HG03558 (cell line): ENCODE measurements at regions not wholly inside any gene's neighbourhood (a gene's known extent, or its start where the extent isn't known, plus 50 kb on each side); places are given as distances from the start of the nearest gene placed in this dataset.
"Not testable (repeated sequence)": the region's sequence is repeated elsewhere in the genome, so short reads cannot be mapped to it uniquely, and the experiment has no call there.

Source experiments
- ATAC-seq: cut with Tn5 transposase; IDR thresholded peaks from one replicate; pipeline ENCODE4 v1.9.1; 2021; ENCODE audit warnings: moderate number of reproducible peaks; ENCODE audit not compliant: unreplicated experiment; ENCODE audit errors: extremely low read depth

DNA sequence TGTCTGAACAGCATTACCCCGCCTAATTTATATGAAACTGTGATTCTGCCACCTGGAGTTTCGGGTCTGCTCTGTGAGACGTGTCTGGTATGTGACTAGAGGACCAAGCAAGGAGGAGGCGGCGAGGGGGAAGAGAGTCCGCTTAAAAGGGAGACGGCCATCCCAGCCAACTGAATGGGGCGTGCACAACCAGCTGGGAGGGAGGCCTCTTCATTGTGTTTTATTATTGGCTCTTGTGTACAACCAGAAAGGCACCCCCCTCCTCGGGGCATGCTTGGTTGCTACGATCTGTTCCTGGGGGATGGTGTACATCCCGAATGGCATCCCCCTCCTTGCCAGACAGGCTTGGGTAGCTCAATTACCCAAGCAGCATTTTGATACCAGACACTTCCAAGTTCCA is 384.5 kb upstream of the SALL1 start:
- ATAC-seq = no peak

DNA sequence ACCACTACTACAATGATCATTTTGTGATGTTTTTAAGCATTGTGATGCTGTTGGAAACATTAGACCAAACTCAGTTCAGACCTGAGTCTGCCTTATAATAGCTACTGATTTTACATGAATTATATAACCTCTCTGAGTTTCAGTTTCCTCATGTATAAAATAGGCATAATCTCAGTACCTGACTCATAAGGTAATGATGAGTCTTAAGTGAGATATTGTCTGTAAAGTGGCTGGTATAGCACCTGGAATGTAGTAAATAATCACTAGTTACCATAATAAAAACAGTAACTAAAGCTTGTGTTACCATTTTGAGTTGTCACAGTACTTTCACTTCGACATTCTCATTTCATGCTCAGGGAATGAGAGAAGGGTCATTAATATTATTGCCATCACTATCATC is 381.5 kb upstream of the SALL1 start:
- no peak for ATAC-seq

DNA sequence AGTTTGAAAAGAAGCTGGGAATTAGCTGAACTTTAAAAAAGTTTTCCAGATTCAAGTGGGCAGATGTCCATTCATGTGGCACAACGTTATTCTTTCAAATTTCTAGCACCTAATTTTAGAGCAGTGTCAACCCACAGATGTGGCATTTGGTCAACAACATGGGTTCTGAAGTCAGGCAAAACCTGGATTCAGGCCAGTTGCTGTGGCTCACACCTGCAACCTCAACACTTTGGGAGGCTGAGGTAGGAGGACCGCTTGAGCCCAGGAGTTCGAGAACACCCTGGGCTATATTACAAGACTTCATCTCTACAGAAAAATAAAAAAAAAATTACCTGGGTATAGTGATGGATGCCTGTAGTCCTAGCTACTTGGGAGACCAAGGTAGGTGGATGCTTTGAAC is 380.2 kb upstream of the SALL1 start:
- no peak for ATAC-seq

DNA sequence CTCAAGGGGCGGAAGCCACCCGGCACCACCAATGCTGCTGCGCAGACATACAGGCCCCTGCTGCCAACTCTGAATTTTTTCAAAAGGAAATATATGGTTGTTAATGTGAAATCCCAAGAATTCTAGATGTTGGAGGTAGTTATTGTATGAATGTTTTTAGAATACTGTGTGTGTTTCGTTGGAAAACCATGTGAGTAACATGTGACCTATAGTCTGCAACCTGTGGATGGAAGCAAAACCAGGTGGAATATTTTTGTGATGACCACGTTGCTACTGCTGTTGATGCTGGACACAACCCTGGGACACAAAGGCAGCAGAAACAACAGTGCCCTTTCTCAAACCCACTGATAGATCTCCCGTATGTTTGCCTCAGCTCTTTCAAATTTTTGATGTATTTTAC is 376.3 kb upstream of the SALL1 start:
- ATAC-seq = no peak

DNA sequence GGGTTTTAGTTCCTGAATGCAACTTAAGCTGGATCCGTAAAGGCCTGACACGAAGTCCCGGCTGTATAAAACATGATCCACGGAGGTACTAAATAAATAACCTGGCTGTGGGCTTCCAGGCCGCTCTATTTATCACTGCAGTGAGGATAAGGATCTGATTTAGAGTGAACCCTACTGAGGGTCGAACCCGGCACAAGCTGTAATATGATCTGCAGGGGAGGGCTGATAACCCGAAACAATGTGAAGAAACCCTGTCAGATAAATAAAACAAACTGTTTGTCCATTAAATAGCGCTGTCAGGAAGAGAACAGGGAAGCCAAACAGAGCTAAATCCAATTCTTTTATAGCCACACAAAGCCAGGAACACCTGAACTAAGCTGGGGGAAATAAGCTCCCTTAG is 375.6 kb upstream of the SALL1 start:
- no peak for ATAC-seq

DNA sequence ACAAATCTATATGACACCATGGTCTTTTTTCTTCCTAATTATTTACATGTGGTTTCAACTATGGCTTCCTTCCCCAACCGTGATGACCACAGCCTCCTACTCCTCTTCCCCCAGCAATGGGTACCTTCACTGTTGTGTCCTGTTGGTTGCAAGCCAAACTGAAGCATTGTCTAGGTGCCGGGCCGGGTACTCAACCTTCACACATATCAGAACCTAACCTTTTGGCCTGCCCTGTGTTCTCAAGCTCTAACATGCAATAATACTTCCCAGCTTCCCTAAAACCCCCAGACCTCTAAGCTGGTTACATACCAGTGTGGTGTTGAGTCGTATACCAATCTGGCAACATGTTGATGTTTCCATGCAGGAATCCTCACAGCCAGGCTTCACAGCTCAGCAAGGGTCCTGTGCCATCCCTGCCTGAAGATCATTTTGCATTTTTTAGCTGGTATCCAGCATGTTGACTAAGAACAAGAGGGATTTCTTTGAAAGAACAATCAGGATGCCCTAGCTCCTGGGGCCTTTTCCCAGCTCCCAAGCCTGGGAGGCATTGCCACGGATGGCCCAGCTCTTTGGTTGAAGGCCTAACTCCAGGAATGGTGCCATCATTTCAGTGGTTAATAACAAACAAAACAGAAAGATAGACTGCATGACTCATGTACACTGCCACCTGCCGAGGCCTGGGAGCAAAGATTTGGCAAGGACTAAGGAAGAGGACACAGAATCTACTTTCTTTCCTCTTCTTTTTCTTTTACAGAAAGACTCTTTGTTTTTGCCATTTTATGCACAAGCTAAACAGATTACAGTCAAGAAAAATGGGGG is 373.7 kb upstream of the SALL1 start:
- no peak for ATAC-seq

DNA sequence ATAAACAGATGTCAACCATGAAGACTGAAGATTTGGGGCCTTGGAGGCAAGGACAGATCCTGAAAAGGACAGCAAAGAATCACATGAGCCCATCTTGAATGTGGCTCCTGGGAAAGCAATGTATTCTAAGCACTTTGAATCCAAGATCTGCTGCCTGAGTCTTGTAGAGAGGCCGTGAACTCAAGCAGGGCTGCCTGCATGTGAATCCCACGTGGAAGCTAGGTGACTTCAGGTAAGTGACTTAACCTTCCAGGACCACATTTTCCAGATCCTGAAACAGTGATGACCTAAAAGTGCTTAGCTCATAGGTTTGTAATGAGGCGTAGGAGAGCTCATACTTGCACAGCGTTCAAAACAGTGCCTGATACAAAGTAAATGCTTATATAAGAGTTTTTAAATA is 373.0 kb upstream of the SALL1 start:
- no peak for ATAC-seq

DNA sequence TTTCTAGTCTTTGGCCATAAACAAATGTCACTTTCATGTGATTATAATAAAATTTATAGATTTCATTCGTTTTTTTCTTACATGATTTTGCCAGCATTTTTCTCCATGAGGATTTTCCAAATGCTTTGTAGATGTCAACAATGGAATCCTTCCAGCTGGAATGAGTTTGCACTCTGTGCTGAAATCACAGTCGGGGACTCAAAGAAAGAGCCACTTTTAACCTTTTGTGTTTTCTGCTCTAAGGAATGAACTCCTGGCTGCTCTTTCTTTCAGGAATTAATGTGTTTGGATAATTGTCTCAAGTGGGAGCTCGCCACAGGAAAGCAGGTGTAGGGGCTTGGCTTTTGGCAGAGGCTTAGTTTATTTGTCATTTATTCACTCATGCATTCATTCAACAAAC is 372.3 kb upstream of the SALL1 start:
- ATAC-seq = no peak

DNA sequence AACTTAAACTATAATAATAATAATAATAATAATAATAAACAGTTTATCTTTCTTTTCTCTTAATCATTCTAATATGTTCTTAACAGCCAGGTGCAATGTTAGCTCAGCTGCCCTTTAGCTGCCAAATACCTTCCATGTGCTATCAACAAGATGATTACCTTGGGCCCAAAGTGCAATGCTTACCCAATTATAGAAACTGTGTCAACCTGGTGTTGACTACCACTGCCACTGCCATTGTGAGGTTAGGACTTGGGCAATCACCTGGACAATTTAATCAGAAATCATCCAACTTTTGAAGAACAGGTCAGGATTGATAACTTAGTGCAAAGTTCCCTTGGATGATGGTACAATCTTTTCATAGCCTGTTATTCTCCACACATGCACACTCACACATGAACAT is 371.8 kb upstream of the SALL1 start:
- no peak for ATAC-seq

DNA sequence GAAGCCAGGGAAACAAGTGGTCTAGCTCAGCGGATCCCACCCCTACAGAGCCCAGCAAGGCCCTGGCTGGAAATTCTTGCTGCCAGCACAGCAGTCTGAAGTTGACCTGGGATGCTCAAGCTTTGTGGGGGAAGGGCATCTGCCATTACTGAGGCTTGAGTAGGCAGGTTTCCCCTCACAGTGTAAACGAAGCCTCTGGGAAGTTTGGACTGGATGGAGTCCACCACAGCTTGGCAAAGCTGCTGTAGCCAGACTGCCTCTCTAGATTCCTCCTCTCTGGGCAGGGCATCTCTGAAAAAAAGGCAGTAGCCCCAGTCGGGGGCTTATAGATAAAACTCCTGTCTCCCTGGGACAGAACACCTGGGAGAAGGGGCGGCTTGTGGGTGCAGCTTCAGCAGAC is 365.9 kb upstream of the SALL1 start:
- ATAC-seq = not testable (repeated sequence)

DNA sequence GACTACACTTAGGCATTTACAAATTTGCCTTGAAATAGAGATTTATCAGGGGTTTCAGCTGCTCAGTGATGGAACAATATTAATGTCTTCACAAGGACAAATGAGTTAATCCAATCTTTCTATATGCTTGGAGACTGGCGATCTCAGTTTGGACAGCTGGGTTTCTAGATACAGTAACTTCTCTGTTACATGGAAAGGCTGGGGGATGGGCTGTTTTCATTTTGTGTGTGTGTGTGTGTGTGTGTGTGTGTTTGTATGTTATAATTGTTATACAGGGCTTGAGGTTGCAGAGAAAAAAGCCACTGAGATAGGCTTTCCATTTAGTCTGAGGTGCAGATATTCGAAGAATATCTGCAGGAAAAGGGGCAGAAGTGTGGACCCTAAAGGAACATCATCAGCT is 359.3 kb upstream of the SALL1 start:
- ATAC-seq = no peak

DNA sequence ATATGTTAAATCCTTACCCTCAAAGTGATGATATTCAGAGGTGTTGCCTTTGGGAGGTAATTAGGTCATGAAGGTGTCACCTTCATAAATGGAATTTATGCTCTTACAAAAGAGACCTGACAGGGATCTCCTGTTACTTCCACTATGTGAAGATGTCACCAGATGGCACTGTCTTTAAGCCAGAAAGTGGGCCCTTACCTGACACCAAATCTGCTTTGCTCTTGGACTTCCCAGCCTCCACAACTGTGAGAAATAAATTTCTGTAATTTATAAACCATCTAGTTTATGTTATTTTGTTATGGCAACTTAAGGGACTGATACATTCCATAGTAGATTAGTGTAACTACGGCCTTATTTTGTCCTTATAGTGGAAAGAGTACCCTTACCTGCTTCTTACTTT is 358.3 kb upstream of the SALL1 start:
- ATAC-seq = no peak

DNA sequence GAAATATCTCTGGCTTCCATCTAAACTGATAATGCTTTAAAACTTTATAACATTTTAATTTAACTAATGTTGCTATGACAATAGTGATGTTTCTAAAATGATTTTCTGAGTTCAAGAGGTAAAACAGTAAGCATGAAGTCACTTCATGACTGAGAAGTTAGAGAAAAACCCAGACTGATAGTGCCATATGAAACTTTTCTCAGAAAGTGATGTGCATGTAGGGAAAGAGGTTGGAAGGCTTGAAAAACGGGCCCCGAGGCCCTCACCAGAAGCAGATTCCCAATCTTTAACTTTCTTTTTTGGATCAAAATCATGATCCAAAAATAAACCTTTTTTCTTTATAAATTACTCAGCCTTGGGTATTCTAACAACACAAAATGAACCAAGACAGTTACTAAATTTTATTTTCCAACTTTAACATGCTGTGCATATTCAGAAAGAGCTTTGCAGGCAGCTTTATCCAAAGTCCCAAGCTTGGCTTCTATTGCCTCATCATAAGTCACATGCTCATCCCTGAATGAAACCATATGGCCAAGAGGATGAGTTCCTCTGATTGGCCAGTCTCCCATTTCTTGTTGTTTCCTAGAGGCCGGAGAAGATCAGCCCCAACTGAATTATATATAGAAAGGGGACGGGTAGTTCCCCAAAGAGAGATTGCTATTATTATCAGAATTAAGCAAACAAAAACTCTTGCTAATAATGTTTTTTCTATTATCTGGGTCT is 357.6 kb upstream of the SALL1 start:
- ATAC-seq = no peak

DNA sequence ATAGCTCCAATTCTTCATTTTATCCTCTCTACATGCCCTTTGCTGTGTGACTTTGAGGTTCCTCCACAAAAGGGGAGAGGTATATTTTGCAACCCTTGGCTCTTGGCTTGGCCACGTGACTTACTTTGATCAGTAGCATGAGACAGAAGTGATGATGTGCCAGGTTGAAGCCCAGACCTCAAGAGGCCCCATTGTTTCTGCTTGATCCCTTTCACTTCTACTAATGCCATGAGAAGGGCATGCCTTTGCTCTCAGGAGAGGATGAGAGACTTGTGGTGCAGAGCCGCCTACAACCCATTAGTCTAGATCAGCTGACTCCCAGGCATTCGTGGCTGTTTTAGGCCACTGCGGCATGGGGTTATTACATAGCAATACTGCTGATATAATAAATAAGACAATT is 356.2 kb upstream of the SALL1 start:
- ATAC-seq = no peak

DNA sequence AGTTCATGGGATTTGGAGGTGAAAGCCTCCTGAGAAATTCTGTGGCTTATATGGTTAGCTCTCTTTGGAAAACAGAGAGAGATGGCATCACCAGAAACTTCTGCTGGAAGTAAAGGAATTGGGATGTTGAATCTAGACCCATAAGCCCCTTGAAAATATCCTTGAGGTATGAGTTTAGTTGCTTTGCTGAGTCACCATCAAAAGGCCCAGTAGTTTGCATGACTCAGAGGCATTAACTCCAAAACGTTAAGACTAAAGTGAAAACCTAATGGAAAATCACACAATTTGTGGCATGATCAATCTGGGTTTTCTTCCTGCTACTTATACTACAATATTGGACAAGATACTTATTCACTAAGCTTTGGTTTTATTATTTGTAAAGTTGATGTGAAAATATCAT is 349.2 kb upstream of the SALL1 start:
- ATAC-seq = no peak

DNA sequence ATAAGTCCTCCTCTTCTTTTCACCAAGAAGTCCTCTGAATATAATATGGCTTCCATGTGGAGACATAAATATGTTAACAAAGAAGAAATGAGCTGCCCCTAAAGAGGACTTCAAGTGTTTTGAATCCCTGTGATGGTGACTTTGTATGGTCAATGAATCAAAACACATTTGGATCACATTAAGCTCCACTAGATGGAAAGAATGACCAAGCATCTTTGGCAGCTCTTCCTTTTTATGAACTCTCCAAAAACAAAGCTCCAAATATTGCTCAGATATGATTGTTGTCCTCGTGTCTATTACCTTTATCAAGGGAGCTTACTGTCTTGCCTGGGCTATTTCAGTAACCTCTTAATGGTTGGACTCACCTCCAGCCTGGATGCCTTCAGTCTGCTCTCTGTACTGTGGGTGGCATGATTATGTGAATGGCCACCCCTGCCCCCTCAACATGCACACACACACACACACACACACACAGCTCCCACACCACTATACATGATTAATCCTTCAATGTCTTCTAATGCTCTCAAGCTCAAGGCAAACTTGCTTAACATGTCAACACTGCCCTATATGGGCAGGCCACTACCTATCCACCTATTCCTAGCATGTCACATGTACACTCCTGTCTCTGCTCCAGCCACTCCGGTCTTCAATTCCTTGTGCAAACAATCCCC is 346.6 kb upstream of the SALL1 start:
- no peak for ATAC-seq

DNA sequence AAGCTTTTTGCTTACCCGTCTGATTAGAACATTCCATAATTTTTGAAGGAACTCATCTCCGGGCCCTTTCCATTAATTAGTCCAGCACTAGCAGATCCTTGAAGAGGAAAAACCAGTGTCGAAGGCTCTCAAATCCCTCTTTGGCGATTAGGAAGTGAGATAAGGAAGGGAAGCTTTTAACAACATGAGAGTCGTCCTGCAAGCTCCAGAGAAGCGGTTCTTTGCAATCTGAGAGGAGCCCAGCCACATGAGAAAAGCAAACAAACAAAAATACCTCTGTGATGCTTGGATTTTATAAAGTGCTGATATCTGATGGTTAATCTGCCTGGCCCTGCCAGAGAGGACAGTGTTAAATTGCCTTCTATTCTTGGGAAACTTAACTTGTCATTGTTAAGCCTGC is 339.8 kb upstream of the SALL1 start:
- ATAC-seq = no peak

DNA sequence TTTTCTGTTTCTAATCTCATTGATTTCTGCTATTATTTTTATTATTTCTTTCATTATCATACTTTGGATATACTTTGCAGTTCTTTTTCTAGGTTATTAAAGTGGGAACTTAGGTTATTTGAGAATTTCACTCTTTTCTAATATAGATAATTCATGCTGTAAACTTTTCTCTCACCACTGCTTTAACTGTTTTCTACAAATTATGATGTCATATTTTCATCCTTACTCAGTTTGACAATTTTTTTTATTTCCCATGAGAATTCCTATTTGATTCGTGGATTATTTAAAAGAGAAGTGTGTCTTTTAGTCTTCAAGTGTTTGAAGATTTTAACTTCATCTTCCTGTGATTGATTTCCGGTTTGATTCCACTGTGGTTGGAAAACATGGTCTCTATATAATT is 336.8 kb upstream of the SALL1 start:
- no peak for ATAC-seq

DNA sequence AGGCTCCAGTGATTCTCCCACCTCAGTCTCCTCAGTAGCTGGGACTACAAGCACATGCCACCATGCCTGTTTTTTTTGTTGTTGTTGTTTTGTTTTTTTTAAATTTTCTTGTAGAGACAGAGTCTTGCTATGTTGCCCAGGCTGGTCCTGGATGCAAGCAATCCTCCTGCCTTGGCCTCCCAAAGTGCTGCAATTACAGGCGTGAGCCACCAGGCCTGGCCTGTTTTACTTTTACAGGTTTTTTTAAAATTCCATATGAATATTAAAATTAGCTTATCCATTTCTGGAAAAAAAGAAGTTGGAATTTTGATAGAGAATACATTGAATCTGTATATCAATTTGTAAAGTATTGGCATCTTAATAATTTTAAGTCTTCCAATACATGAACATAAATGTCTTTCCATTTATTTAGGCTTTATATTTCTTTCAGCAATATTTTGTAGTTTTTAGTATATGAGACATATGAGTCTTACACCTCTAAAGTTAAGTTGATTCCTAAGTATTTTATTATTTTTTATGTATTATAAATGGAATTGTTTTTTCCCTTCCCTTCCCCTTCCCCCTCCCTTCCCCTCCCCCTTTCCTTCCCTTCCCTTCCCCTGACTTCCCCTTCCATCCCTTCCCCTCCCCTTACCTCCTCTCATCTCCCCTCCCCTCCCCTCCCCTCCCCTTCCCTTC is 323.5 kb upstream of the SALL1 start:
- ATAC-seq = no peak

DNA sequence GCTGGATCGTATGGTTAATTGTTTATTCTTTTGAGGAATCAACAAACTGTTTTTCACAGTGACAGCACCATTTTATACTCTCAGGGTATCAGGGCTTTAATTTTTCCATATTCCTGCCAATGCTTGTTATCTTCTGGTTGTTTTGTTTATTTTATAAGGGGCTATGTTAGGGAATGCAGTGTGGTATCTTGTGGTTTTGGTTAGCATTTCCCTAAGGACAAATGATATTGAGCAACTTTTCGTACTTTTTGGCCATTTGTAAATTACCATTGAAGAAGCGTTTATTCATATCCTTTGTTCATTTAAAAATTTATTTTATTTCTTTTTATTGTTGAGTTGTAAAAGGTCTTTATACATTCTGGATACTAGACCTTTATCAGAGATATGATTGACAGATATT is 322.0 kb upstream of the SALL1 start:
- ATAC-seq = no peak

DNA sequence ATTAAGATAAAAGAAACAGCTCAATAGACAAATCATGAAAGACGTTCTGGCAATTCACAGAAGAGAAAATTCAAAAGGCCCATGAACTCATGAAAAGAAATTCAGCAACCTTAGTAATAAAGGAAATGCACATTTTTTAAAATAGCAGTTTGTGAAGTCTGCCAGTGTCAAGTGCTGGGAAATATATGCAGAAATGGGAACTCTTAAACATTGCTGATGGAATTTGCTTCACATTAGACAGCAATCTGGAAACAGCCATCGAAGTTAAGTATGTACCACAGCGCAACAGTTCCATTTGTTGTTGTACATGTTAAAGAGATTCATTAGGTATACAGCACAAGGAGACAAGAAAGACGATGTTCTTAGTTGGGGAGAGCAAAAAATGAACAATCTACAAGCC is 319.4 kb upstream of the SALL1 start:
- ATAC-seq = no peak
